Mesothelial cell of epicardium (in vitro differentiated cells): ENCODE measurements at regions not wholly inside any gene's neighbourhood (a gene's known extent, or its start where the extent isn't known, plus 50 kb on each side); places are given as distances from the start of the nearest gene placed in this dataset.

Experiments
- DNase-seq, 2 experiments: peaks; one replicate each; pipeline ENCODE4 v3.0.0; 2021; ENCODE audit warnings: low spot score in 2 of 2; ENCODE audit not compliant: unreplicated experiment in 2 of 2
- H3K27ac Mint-ChIP-seq: 2 replicates; pipeline ENCODE4 v1.8.0; 2021; ENCODE audit warnings: mixed read lengths
- H3K27me3 Mint-ChIP-seq: 2 replicates; pipeline ENCODE4 v1.8.0; 2021; ENCODE audit warnings: low read depth, mixed read lengths
- H3K36me3 Mint-ChIP-seq: 2 replicates; pipeline ENCODE4 v1.8.0; 2021; ENCODE audit warnings: mixed read lengths
- H3K4me1 Mint-ChIP-seq: 2 replicates; pipeline ENCODE4 v1.8.0; 2021; ENCODE audit warnings: mixed read lengths
- H3K4me3 Mint-ChIP-seq: 2 replicates; pipeline ENCODE4 v1.8.0; 2021; ENCODE audit warnings: mild to moderate bottlenecking, moderate library complexity, mixed read lengths
- H3K9me3 Mint-ChIP-seq: 2 replicates; pipeline ENCODE4 v1.8.0; 2021; ENCODE audit warnings: mixed read lengths
- CTCF ChIP-seq: fragments of 200-600 bp; sonication (generic); IDR thresholded peaks from one replicate; pipeline ENCODE4 v1.5.0; 2021; ENCODE audit warnings: antibody characterized with exemption; ENCODE audit not compliant: unreplicated experiment

GRCh38 chr1:73034271-73034670, 751.9 kb upstream of the NEGR1 start:
- TF ChIP-seq CTCF = no peak
- no peak overlapping the region for H3K27ac Mint-ChIP-seq
- no peaks in the 10 kb centered on the region for H3K27me3 Mint-ChIP-seq
- no peaks in the 10 kb centered on the region for H3K36me3 Mint-ChIP-seq
- H3K4me3 Mint-ChIP-seq = no peak overlapping the region
- DNase-seq = no peak
- peaks cover 3% of the 10 kb centered on the region for H3K4me1 Mint-ChIP-seq
- H3K9me3 Mint-ChIP-seq = no peaks in the 10 kb centered on the region

DNA sequence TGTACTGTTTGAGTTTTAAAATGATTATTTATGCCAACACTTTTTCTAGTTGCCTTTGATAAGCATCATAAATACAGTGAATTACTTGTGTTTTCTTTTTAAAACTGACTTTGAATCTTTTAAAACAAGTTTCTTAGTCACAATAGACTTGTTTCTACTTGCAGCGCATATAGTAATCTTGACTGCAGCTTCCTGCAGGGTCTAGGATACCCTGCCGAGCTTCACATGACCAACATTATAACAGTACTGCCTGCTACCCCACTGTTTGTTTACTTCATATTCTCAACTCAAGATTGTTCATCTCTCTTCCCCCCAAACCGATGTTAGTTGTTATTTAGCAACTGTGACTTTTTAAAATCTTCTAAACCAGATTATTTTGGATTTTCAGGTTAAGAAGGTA, 751.3 kb upstream of the NEGR1 start:
- Mint-ChIP-seq H3K4me1 (peaks cover 3% of the 10 kb centered on the region), H3K9me3 (no peaks in the 10 kb centered on the region), H3K27me3 (no peaks in the 10 kb centered on the region), H3K4me3 (no peak overlapping the region), H3K27ac (no peak overlapping the region), H3K36me3 (no peaks in the 10 kb centered on the region)
- TF ChIP-seq CTCF = no peak
- DNase-seq = no peak

DNA sequence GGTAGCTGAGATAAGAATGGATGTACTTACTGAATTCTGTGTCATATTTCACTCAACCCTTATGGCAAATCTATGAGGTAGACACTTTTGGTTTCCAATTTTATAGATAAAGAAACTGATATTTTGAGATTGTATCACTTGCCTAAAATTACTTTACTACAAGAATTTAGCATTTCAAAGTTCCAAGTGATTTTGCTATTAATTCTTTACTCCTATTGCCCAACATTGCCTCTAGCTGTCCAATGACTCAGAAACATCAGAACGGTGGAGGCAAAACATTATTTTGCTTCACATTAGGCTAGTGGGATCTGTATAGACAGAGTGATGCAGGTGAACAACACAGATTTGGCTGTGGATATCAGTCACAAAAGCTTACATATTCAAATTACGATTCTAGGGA, 747.2 kb upstream of the NEGR1 start:
- DNase-seq = no peak
- no peak for TF ChIP-seq CTCF
- Mint-ChIP-seq H3K27me3 (no peaks in the 10 kb centered on the region), H3K4me3 (no peak overlapping the region), H3K36me3 (no peaks in the 10 kb centered on the region), H3K4me1 (peaks cover 3% of the 10 kb centered on the region), H3K9me3 (no peaks in the 10 kb centered on the region), H3K27ac (no peak overlapping the region)

DNA sequence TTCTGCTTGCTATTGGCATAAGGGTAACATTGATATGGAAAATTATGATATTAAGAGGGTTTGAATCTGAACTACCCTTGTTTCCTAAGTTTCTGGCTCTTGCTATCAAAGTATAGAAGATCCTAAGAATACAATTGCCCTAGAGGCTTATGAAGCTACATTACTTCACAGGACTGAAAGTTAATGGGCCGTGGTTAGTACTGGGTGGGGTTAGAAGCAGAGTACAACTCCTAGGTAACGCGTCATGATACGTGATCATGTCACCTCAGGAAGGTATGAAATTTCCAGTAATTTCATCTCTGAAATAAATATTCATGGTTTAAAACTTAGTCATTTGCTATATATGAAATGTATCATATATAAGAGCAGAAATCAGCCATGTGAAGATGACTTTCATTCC, 743.8 kb upstream of the NEGR1 start:
- no peak overlapping the region for H3K4me3 Mint-ChIP-seq
- H3K9me3 Mint-ChIP-seq = no peaks in the 10 kb centered on the region
- no peaks in the 10 kb centered on the region for H3K27me3 Mint-ChIP-seq
- no peak overlapping the region for H3K27ac Mint-ChIP-seq
- no peak for DNase-seq
- no peaks in the 10 kb centered on the region for H3K4me1 Mint-ChIP-seq
- no peak for TF ChIP-seq CTCF
- H3K36me3 Mint-ChIP-seq = no peaks in the 10 kb centered on the region

DNA sequence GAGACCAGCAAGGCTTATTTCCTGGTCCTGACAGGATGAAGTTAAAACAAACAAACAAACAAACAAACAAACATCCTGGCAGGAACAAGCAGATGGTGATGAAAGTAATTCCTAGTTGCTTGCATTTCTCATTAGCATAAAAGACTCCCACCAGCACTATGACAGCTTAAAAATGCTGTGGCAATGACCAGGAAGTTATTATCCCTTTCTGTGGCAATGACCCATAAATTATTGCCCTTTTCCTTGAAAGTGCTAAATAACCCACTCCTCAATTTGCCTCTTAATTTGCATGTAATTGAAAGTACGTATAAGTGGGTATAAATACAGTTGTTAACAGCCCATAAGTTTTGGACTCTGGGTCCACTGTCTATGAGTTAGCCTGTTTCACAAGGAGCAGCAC, 727.6 kb upstream of the NEGR1 start:
- DNase-seq = no peak
- Mint-ChIP-seq H3K4me3 (no peak overlapping the region), H3K9me3 (peaks cover 5% of the 10 kb centered on the region), H3K27me3 (no peaks in the 10 kb centered on the region), H3K27ac (no peak overlapping the region), H3K36me3 (no peaks in the 10 kb centered on the region), H3K4me1 (no peaks in the 10 kb centered on the region)
- TF ChIP-seq CTCF = no peak

- H3K4me1 Mint-ChIP-seq = no peaks in the 10 kb centered on the region
- peaks cover 5% of the 10 kb centered on the region for H3K9me3 Mint-ChIP-seq
- H3K27me3 Mint-ChIP-seq = no peaks in the 10 kb centered on the region
- H3K4me3 Mint-ChIP-seq = no peak overlapping the region
- H3K36me3 Mint-ChIP-seq = no peaks in the 10 kb centered on the region
- no peak overlapping the region for H3K27ac Mint-ChIP-seq
- no peak for DNase-seq
- TF ChIP-seq CTCF = no peak
These were observed 727.0 kb upstream of the NEGR1 start for GRCh38 chr1:73009311-73009710.
